Ovary (tissue), 7 donors: ENCODE measurements at regions not wholly inside any gene's neighbourhood (a gene's known extent, or its start where the extent isn't known, plus 50 kb on each side); places are given as distances from the start of the nearest gene placed in this dataset.

Experiments
- DNase-seq, 5 donors: peaks; one replicate each; pipeline ENCODE4 v3.0.0-alpha.2; 2019 to 2020
- H3K27ac ChIP-seq, 2 donors: fragments of 200-600 bp; one replicate each; pipeline versions ENCODE4 v1.5.1 to v1.8.0; 2019 to 2022
- H3K27me3 ChIP-seq: fragments of 200-600 bp; one replicate; pipeline ENCODE4 v1.8.0; 2022
- H3K36me3 ChIP-seq: fragments of 200-600 bp; sonication (generic); one replicate; pipeline ENCODE4 v1.5.1; 2019
- H3K4me1 ChIP-seq: one replicate; pipeline ENCODE4 v1.8.1; 2013; ENCODE audit warnings: mild to moderate bottlenecking, moderate library complexity; ENCODE audit not compliant: insufficient read depth
- H3K4me3 ChIP-seq: fragments of 200-600 bp; sonication (generic); one replicate; pipeline ENCODE4 v1.5.1; 2017
- H3K9me3 ChIP-seq, 2 donors: fragments of 200-600 bp in 1 of 2; sonication (generic) in 1 of 2; one replicate each; pipeline versions ENCODE4 v1.5.1 to v1.8.1; 2013 to 2019; ENCODE audit warnings: mild to moderate bottlenecking in 1 of 2, moderate library complexity in 1 of 2
- CTCF ChIP-seq, 3 donors: fragments of 450-650 bp in 2 of 3; fragments of 200-600 bp in 1 of 3; IDR thresholded peaks; one replicate each; pipeline versions ENCODE4 v1.5.1 to v1.8.0; 2016 to 2022; ENCODE audit warnings: antibody characterized with exemption in 3 of 3, mild to moderate bottlenecking in 1 of 3
- EP300 ChIP-seq: sonication (generic); formaldehyde crosslinking; IDR thresholded peaks from one replicate; pipeline ENCODE4 v1.6.1; 2017; ENCODE audit warnings: antibody characterized with exemption
- POLR2A ChIP-seq: fragments of 450-650 bp; IDR thresholded peaks from one replicate; pipeline ENCODE4 v1.6.1; 2017; ENCODE audit warnings: antibody characterized with exemption, mild to moderate bottlenecking, moderate library complexity
- WGBS, 3 donors: extraction: QIAGEN DNeasy Blood & Tissue Kit in 1 of 3; methylation state at CpG; one replicate each; pipeline versions ENCODE4 v1.1.5 to v1.1.7; 2013 to 2017; 5-methylcytosine and 5-hydroxymethylcytosine counted together
- intact Hi-C, 4 donors: fragments of 100-400 bp; cut with DNase I; formaldehyde crosslinking; loops; one replicate each; pipeline versions ENCODE4 v1.11.0 to v1.15.1; 2022 to 2023
- donor health status: DM: no; HTN: no; CAD: no; lungs with moderate emphysema.
- donor health status: DM: no; HTN: no; CAD: no.
- donor health status: Bipolar disorder and iron deficiency.
- donor health status: DM: no; HTN: no; CAD: no.
- donor health status: DM: yes; HTN: yes; CAD: no.

GRCh38 chr18:76246590-76246989 lies 248.5 kb downstream of the ZNF516 start:
- no peak for TF ChIP-seq POLR2A
- no peak for TF ChIP-seq EP300
- TF ChIP-seq CTCF (IDR thresholded peaks at IDR 0.05): no peak
- Histone ChIP-seq H3K27ac (no peak overlapping the region), H3K4me3 (no peak overlapping the region), H3K9me3 (no peaks in the 10 kb centered on the region), H3K4me1 (no peaks in the 10 kb centered on the region), H3K36me3 (no peaks in the 10 kb centered on the region), H3K27me3 (no peaks in the 10 kb centered on the region)
- intact Hi-C loops: no loop called here
- no peak for DNase-seq
- 74 to 79% (median 78%) methylated on average over 4 of the region's 4 CpGs for WGBS, 3 donors

- TF ChIP-seq POLR2A: no peak
- no peak for TF ChIP-seq CTCF (IDR thresholded peaks at IDR 0.05)
- TF ChIP-seq EP300: no peak
- intact Hi-C loops: no loop called here
- H3K9me3 ChIP-seq: no peaks in the 10 kb centered on the region
- no peaks in the 10 kb centered on the region for H3K27me3 ChIP-seq
- H3K36me3 ChIP-seq: no peaks in the 10 kb centered on the region
- no peak overlapping the region for H3K4me3 ChIP-seq
- peaks cover 5% of the 10 kb centered on the region for H3K4me1 ChIP-seq
- H3K27ac ChIP-seq: no peak overlapping the region
- 27 to 50% (median 35%) methylated on average over 12 of the region's 12 CpGs for WGBS, 3 donors
- DNase-seq: peak in 1 of 5 donors; percentile 71
These were observed 260.4 kb downstream of the ZNF516 start for GRCh38 chr18:76234676-76235060.

GRCh38 chr18:76233876-76234675 lies 261.0 kb downstream of the ZNF516 start:
- H3K36me3 ChIP-seq: no peaks in the 10 kb centered on the region
- H3K4me3 ChIP-seq: no peak overlapping the region
- WGBS, 3 donors: 50 to 65% (median 64%) methylated on average over 5 of the region's 5 CpGs
- TF ChIP-seq EP300 (no peak), CTCF (IDR thresholded peaks at IDR 0.05) (no peak), POLR2A (no peak)
- no peak overlapping the region for H3K27ac ChIP-seq
- H3K27me3 ChIP-seq: no peaks in the 10 kb centered on the region
- intact Hi-C loops: no loop called here
- no peak for DNase-seq
- peaks cover 5% of the 10 kb centered on the region for H3K4me1 ChIP-seq
- H3K9me3 ChIP-seq: no peaks in the 10 kb centered on the region

DNA sequence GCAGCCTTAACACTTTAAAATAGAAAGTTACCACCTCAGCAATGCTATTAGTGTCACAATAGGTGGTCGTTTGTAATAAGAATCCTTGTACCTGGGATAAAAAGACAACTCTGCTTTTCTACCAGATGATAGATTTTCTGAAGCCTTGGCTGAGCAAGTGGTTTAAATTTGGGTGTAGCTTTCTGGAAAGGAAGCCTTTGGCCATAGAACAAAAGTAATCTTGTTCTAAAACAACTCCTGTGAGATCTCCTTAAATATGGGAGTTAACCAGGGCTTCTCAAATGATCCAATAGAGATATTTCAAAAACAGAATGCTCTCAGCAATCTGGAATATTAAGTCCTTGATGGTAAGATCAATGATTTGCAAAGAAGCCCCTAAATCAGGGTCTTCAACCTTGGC lies 261.6 kb downstream of the ZNF516 start:
- no peaks in the 10 kb centered on the region for H3K9me3 ChIP-seq
- H3K4me1 ChIP-seq: peaks cover 5% of the 10 kb centered on the region
- H3K27ac ChIP-seq: no peak overlapping the region
- no peak overlapping the region for H3K4me3 ChIP-seq
- TF ChIP-seq EP300: no peak
- TF ChIP-seq CTCF (IDR thresholded peaks at IDR 0.05): no peak
- TF ChIP-seq POLR2A: no peak
- H3K27me3 ChIP-seq: no peaks in the 10 kb centered on the region
- intact Hi-C loops: no loop called here
- no peak for DNase-seq
- no peaks in the 10 kb centered on the region for H3K36me3 ChIP-seq
- 57 to 79% (median 67%) methylated on average over 1 of the region's 1 CpG for WGBS, 3 donors
